ENCODE measurements at regions not wholly inside any gene's neighbourhood (a gene's known extent, or its start where the extent isn't known, plus 50 kb on each side); places are given as distances from the start of the nearest gene placed in this dataset.
A peak's percentile ranks its signal among the peaks of the same experiment; 100 is the strongest.

- no peak for DNase-seq
Observed at GRCh38 chr2:217216982-217217381, 357.1 kb upstream of the TNP1 start.

- DNase-seq, result no peak
Observed at GRCh38 chr2:217216316-217216715, 356.5 kb upstream of the TNP1 start.

GRCh38 chr2:217215877-217216276 lies 356.0 kb upstream of the TNP1 start:
- DNase-seq, result no peak

- no peak for DNase-seq
Observed at GRCh38 chr2:217208867-217209266, 349.0 kb upstream of the TNP1 start.

- no peak for DNase-seq
Observed at GRCh38 chr2:217207699-217208010, 347.8 kb upstream of the TNP1 start.

- DNase-seq, result peak; percentile 29
Observed at GRCh38 chr2:217206907-217207698, 347.2 kb upstream of the TNP1 start.

GRCh38 chr2:217206016-217206725 lies 346.3 kb upstream of the TNP1 start:
- DNase-seq, result no peak

GRCh38 chr2:217204358-217204757 lies 344.5 kb upstream of the TNP1 start:
- DNase-seq, result no peak

GRCh38 chr2:217203086-217203485 lies 343.2 kb upstream of the TNP1 start:
- DNase-seq, result no peak

- DNase-seq, result peak; percentile 54
Observed at GRCh38 chr2:217199255-217199630, 339.4 kb upstream of the TNP1 start.

GRCh38 chr2:217195658-217196446 lies 336.0 kb upstream of the TNP1 start:
- DNase-seq, result no peak

GRCh38 chr2:217195016-217195415 lies 335.2 kb upstream of the TNP1 start:
- DNase-seq, result no peak

GRCh38 chr2:217193431-217194340 lies 333.8 kb upstream of the TNP1 start:
- no peak for DNase-seq

- DNase-seq, result no peak
Observed at GRCh38 chr2:217192366-217192765, 332.5 kb upstream of the TNP1 start.

GRCh38 chr2:217189747-217190146 lies 329.9 kb upstream of the TNP1 start:
- no peak for DNase-seq

- DNase-seq, result no peak
Observed at GRCh38 chr2:217189131-217189530, 329.3 kb upstream of the TNP1 start.

- DNase-seq, result peak; percentile 6
Observed at GRCh38 chr2:217186668-217187159, 326.9 kb upstream of the TNP1 start.

- DNase-seq, result no peak
Observed at GRCh38 chr2:217186152-217186551, 326.3 kb upstream of the TNP1 start.

- no peak for DNase-seq
Observed at GRCh38 chr2:217185265-217185995, 325.6 kb upstream of the TNP1 start.

GRCh38 chr2:217184242-217184641 lies 324.4 kb upstream of the TNP1 start:
- DNase-seq, result no peak

- no peak for DNase-seq
Observed at GRCh38 chr2:217183471-217183870, 323.6 kb upstream of the TNP1 start.

- peak; percentile 10 for DNase-seq
Observed at GRCh38 chr2:217182926-217183325, 323.1 kb upstream of the TNP1 start.

Measured in NCI-H82 (cell line).